Mesendoderm (in vitro differentiated cells): ENCODE measurements at regions not wholly inside any gene's neighbourhood (a gene's known extent, or its start where the extent isn't known, plus 50 kb on each side); places are given as distances from the start of the nearest gene placed in this dataset.
"Not testable (repeated sequence)": the region's sequence is repeated elsewhere in the genome, so short reads cannot be mapped to it uniquely, and the experiment has no call there.

Experiments used
- DNase-seq: peaks from one replicate; pipeline ENCODE4 v3.0.0; 2013
- H2AK5ac ChIP-seq: 2 replicates; pipeline ENCODE4 v1.6.1; 2013; ENCODE audit warnings: low read length, inconsistent platforms
- H2BK120ac ChIP-seq: 2 replicates; pipeline ENCODE4 v1.6.1; 2013; ENCODE audit warnings: low read depth, mild to moderate bottlenecking, low read length, moderate library complexity, mixed read lengths
- H2BK15ac ChIP-seq: replicated peaks from 2 replicates; pipeline ENCODE4 v1.6.1; 2013; ENCODE audit warnings: low read depth, mild to moderate bottlenecking, moderate library complexity
- H2BK5ac ChIP-seq: 2 replicates; pipeline ENCODE4 v1.6.1; 2013; ENCODE audit warnings: low read length, inconsistent platforms
- H3K18ac ChIP-seq: 2 replicates; pipeline ENCODE4 v1.6.1; 2013; ENCODE audit warnings: mild to moderate bottlenecking, low read length, mixed read lengths
- H3K23ac ChIP-seq: one replicate; pipeline ENCODE4 v1.6.1; 2013; ENCODE audit warnings: low read length
- H3K27ac ChIP-seq: 2 replicates; pipeline ENCODE4 v1.5.1; 2013; ENCODE audit warnings: low read depth, mild to moderate bottlenecking, inconsistent platforms, low read length, moderate library complexity
- H3K27me3 ChIP-seq: 2 replicates; pipeline ENCODE4 v1.6.1; 2013; ENCODE audit warnings: low read length, control low read depth, mild to moderate bottlenecking, inconsistent platforms; ENCODE audit not compliant: insufficient read depth, poor library complexity
- H3K36me3 ChIP-seq: 2 replicates; pipeline ENCODE4 v1.6.1; 2013; ENCODE audit warnings: low read length, inconsistent platforms; ENCODE audit not compliant: control insufficient read depth, insufficient read depth
- H3K4ac ChIP-seq: one replicate; pipeline ENCODE4 v1.6.1; 2013; ENCODE audit warnings: low read depth, mild to moderate bottlenecking, low read length, moderate library complexity
- H3K4me1 ChIP-seq: 2 replicates; pipeline ENCODE4 v1.6.1; 2013; ENCODE audit warnings: low read depth, low read length, inconsistent platforms; ENCODE audit not compliant: control insufficient read depth
- H3K4me2 ChIP-seq: 2 replicates; pipeline ENCODE4 v1.6.1; 2013; ENCODE audit warnings: low read length
- H3K4me3 ChIP-seq: 2 replicates; pipeline ENCODE4 v1.5.1; 2013; ENCODE audit warnings: mild to moderate bottlenecking, low read length
- H3K56ac ChIP-seq: one replicate; pipeline ENCODE4 v1.6.1; 2013; ENCODE audit warnings: low read length
- H3K79me1 ChIP-seq: 2 replicates; pipeline ENCODE4 v1.6.1; 2013; ENCODE audit warnings: low read length, inconsistent platforms
- H3K79me2 ChIP-seq: 2 replicates; pipeline ENCODE4 v1.6.1; 2013; ENCODE audit warnings: mild to moderate bottlenecking, low read length; ENCODE audit not compliant: control insufficient read depth, insufficient read depth
- H3K9ac ChIP-seq: 2 replicates; pipeline ENCODE4 v1.6.1; 2013; ENCODE audit warnings: low read length, inconsistent platforms
- H4K5ac ChIP-seq: one replicate; pipeline ENCODE4 v1.6.1; 2013; ENCODE audit warnings: low read length
- H4K8ac ChIP-seq: one replicate; pipeline ENCODE4 v1.6.1; 2013; ENCODE audit warnings: low read depth, mild to moderate bottlenecking, control low read depth, low read length, moderate library complexity
- WGBS: extraction: QIAGEN DNeasy Blood & Tissue Kit; methylation state at CpG from one replicate; pipeline ENCODE4 v1.1.7; 2013; ENCODE audit warnings: low lambda C conversion rate, missing lambda C conversion rate; ENCODE audit not compliant: insufficient coverage; ENCODE audit errors: extremely low coverage; 5-methylcytosine and 5-hydroxymethylcytosine counted together

- not testable (repeated sequence) for H3K4me1 ChIP-seq, H3K36me3 ChIP-seq, H3K4me3 ChIP-seq
These were observed 747.8 kb upstream of the NRXN1 start for GRCh38 chr2:51779723-51780122.

DNA sequence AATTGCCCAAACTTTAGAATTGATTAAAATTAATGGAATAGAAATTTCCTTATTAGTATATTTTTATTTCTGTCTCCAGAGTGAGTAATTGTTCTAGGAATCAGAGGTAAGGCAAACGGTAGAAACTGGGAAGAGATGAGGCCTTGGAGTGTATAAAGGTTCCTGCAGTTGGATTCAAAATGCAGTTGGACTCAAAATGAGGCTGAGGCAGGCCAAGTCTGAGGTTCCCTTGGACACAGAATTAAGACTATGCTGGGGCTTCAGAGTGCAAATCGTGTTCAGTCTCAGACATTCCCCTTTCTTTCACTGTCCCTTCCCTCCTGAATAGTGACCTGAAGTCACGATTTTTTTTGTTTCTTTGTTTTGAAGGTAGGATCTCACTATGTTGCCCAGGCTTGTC, 746.9 kb upstream of the NRXN1 start:
- WGBS = no CpG with 5 or more reads among the region's 3 CpGs
- H3K79me1 ChIP-seq = no peaks in the 10 kb centered on the region
- no peak overlapping the region for H3K4me2 ChIP-seq
- H3K27me3 ChIP-seq = no peaks in the 10 kb centered on the region
- no peak overlapping the region for H3K56ac ChIP-seq
- H3K18ac ChIP-seq = no peak overlapping the region
- no peak overlapping the region for H2BK5ac ChIP-seq
- no peak overlapping the region for H2AK5ac ChIP-seq
- DNase-seq = no peak
- H2BK120ac ChIP-seq = no peak overlapping the region
- no peak overlapping the region for H3K4ac ChIP-seq
- H3K36me3 ChIP-seq = no peaks in the 10 kb centered on the region
- H4K5ac ChIP-seq = no peak overlapping the region
- no peak overlapping the region for H2BK15ac ChIP-seq
- no peak overlapping the region for H3K27ac ChIP-seq
- no peak overlapping the region for H3K9ac ChIP-seq
- H3K4me3 ChIP-seq = no peak overlapping the region
- H3K79me2 ChIP-seq = no peaks in the 10 kb centered on the region
- no peak overlapping the region for H4K8ac ChIP-seq
- no peaks in the 10 kb centered on the region for H3K4me1 ChIP-seq
- H3K23ac ChIP-seq = no peak overlapping the region

More at GRCh38 chr2:51779723-51780122, 747.8 kb upstream of the NRXN1 start:
- not testable (repeated sequence) for DNase-seq, H4K5ac ChIP-seq, H2BK5ac ChIP-seq, H3K27ac ChIP-seq, H3K79me1 ChIP-seq, H3K18ac ChIP-seq, H3K79me2 ChIP-seq, H2BK15ac ChIP-seq, H3K27me3 ChIP-seq, H3K4me2 ChIP-seq, H3K23ac ChIP-seq, H3K4ac ChIP-seq, H3K56ac ChIP-seq, H2BK120ac ChIP-seq, H4K8ac ChIP-seq, H2AK5ac ChIP-seq, H3K9ac ChIP-seq
- WGBS = no CpG with 5 or more reads among the region's 7 CpGs

DNA sequence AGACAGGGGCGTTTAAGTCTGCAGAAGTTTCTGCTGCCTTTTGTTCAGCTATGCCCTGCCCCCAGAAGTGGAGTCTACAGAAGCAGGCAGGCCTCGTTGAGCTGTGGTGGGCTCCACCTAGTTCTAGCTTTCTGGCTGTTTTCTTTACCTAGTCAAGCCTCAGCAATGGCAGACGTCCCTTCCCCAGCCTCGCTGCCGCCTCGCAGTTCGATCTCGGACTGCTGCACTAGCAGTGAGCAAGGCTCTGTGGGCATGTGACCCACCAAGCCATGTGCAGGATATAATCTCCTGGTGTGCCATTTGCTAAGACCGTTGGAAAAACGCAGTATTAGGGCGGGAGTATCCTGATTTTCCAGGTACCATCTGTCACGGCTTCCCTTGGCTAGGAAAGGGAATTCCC, 742.7 kb upstream of the NRXN1 start:
- H3K9ac ChIP-seq, H3K18ac ChIP-seq, H3K4me2 ChIP-seq, H3K4me1 ChIP-seq, H3K79me2 ChIP-seq, H3K56ac ChIP-seq, H2AK5ac ChIP-seq, H2BK5ac ChIP-seq, H3K4me3 ChIP-seq, H2BK120ac ChIP-seq, H3K27me3 ChIP-seq, H3K4ac ChIP-seq, H3K23ac ChIP-seq, H2BK15ac ChIP-seq, H4K8ac ChIP-seq, DNase-seq, H3K36me3 ChIP-seq, H4K5ac ChIP-seq, H3K27ac ChIP-seq, H3K79me1 ChIP-seq: not testable (repeated sequence)
- WGBS = no CpG with 5 or more reads among the region's 12 CpGs

- Histone ChIP-seq H3K27me3 (no peaks in the 10 kb centered on the region), H3K27ac (no peak overlapping the region), H2BK15ac (no peak overlapping the region), H3K4me2 (no peak overlapping the region), H4K5ac (no peak overlapping the region), H3K18ac (no peak overlapping the region), H3K4me1 (no peaks in the 10 kb centered on the region), H3K4ac (no peak overlapping the region), H2BK120ac (no peak overlapping the region), H3K9ac (no peak overlapping the region), H3K56ac (no peak overlapping the region), H3K36me3 (no peaks in the 10 kb centered on the region), H3K4me3 (no peak overlapping the region), H3K23ac (no peak overlapping the region), H3K79me1 (no peaks in the 10 kb centered on the region), H2AK5ac (no peak overlapping the region), H2BK5ac (no peak overlapping the region), H4K8ac (no peak overlapping the region), H3K79me2 (no peaks in the 10 kb centered on the region)
- DNase-seq = no peak
These were observed 728.5 kb upstream of the NRXN1 start for GRCh38 chr2:51760441-51760840.

- Histone ChIP-seq H3K56ac (no peak overlapping the region), H2AK5ac (no peak overlapping the region), H3K23ac (no peak overlapping the region), H3K4me2 (no peak overlapping the region), H3K4ac (no peak overlapping the region), H4K8ac (no peak overlapping the region), H3K18ac (no peak overlapping the region), H3K79me1 (no peaks in the 10 kb centered on the region), H2BK15ac (no peak overlapping the region), H3K9ac (no peak overlapping the region), H3K27ac (no peak overlapping the region), H4K5ac (no peak overlapping the region), H2BK120ac (no peak overlapping the region), H3K27me3 (no peaks in the 10 kb centered on the region), H3K4me1 (no peaks in the 10 kb centered on the region), H3K79me2 (no peaks in the 10 kb centered on the region), H2BK5ac (no peak overlapping the region), H3K4me3 (no peak overlapping the region), H3K36me3 (no peaks in the 10 kb centered on the region)
- no CpG with 5 or more reads among the region's 1 CpG for WGBS
- no peak for DNase-seq
These were observed 726.1 kb upstream of the NRXN1 start for GRCh38 chr2:51758081-51758480.

DNA sequence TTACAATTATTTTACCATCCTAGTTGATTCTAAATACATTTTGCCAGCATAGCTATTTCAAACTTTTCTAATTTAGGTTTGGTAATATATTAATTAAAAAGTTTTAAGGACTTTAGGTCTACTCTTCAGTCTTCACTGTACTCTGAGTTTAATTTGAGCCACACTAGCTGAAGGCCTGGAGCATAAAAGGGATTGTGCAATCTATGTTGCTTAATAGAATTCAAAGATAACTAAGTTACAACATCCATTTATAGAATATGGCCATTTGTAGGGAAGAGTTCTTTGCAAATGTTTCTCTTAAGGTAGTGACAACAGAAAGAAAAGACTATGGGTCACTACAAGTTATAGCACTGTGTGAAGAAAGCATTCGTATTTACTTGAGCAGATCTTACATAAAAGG, 702.2 kb upstream of the NRXN1 start:
- Histone ChIP-seq H2BK15ac (no peak overlapping the region), H4K8ac (no peak overlapping the region), H3K4me1 (no peaks in the 10 kb centered on the region), H2BK120ac (no peak overlapping the region), H3K79me2 (no peaks in the 10 kb centered on the region), H2BK5ac (no peak overlapping the region), H3K27ac (no peak overlapping the region), H3K4me2 (no peak overlapping the region), H2AK5ac (no peak overlapping the region), H3K4me3 (no peak overlapping the region), H4K5ac (no peak overlapping the region), H3K23ac (no peak overlapping the region), H3K27me3 (no peaks in the 10 kb centered on the region), H3K79me1 (no peaks in the 10 kb centered on the region), H3K36me3 (no peaks in the 10 kb centered on the region), H3K9ac (no peak overlapping the region), H3K18ac (no peak overlapping the region), H3K4ac (no peak overlapping the region), H3K56ac (no peak overlapping the region)
- no CpG with 5 or more reads among the region's 1 CpG for WGBS
- no peak for DNase-seq
